HUES6 (cell line): ENCODE measurements at regions not wholly inside any gene's neighbourhood (a gene's known extent, or its start where the extent isn't known, plus 50 kb on each side); places are given as distances from the start of the nearest gene placed in this dataset.
A peak's percentile ranks its signal among the peaks of the same experiment; 100 is the strongest.

Source experiments
- H3K27ac ChIP-seq: 2 replicates; pipeline ENCODE4 v1.7.0; 2013; ENCODE audit warnings: low read depth, mild to moderate bottlenecking, low read length, inconsistent platforms
- H3K27me3 ChIP-seq: 2 replicates; pipeline ENCODE4 v1.6.1; 2013; ENCODE audit warnings: low read length; ENCODE audit not compliant: control insufficient read depth, insufficient read depth
- H3K36me3 ChIP-seq: 2 replicates; pipeline ENCODE4 v1.6.1; 2013; ENCODE audit warnings: low read length; ENCODE audit not compliant: control insufficient read depth, insufficient read depth
- H3K4me1 ChIP-seq: 2 replicates; pipeline ENCODE4 v1.6.1; 2013; ENCODE audit warnings: low read length; ENCODE audit not compliant: control insufficient read depth, insufficient read depth
- H3K4me3 ChIP-seq: 2 replicates; pipeline ENCODE4 v1.5.1; 2013; ENCODE audit warnings: low read depth, low read length
- H3K9ac ChIP-seq: one replicate; pipeline ENCODE4 v1.6.1; 2013; ENCODE audit warnings: mild to moderate bottlenecking, low read length
- H3K9me3 ChIP-seq: 2 replicates; pipeline ENCODE4 v1.6.1; 2013; ENCODE audit warnings: low read depth, low read length; ENCODE audit not compliant: control insufficient read depth, insufficient read depth

GRCh38 chr14:85150166-85150565, 379.8 kb upstream of the FLRT2 start:
- H3K27ac ChIP-seq = no peak overlapping the region
- peaks cover 6% of the 10 kb centered on the region; the same call in 1 of the 2 replicates for H3K9me3 ChIP-seq
- H3K4me1 ChIP-seq = no peaks in the 10 kb centered on the region
- H3K36me3 ChIP-seq = no peaks in the 10 kb centered on the region
- no peak overlapping the region for H3K4me3 ChIP-seq
- no peak overlapping the region for H3K9ac ChIP-seq
- H3K27me3 ChIP-seq = no peaks in the 10 kb centered on the region

- Histone ChIP-seq H3K36me3 (no peaks in the 10 kb centered on the region), H3K9ac (no peak overlapping the region), H3K4me1 (no peaks in the 10 kb centered on the region), H3K4me3 (no peak overlapping the region), H3K27ac (no peak overlapping the region), H3K9me3 (no peaks in the 10 kb centered on the region), H3K27me3 (no peaks in the 10 kb centered on the region)
These were observed 375.2 kb upstream of the FLRT2 start for GRCh38 chr14:85154714-85155113.

GRCh38 chr14:85156319-85156718, 373.6 kb upstream of the FLRT2 start:
- H3K9me3 ChIP-seq = no peaks in the 10 kb centered on the region
- H3K27me3 ChIP-seq = no peaks in the 10 kb centered on the region

GRCh38 chr14:85159726-85160125, 370.2 kb upstream of the FLRT2 start:
- Histone ChIP-seq H3K9me3 (0 out of 2 replicates have a peak, but pooled peaks cover 3% of the 10 kb centered on the region), H3K27me3 (no peaks in the 10 kb centered on the region), H3K27ac (no peak overlapping the region), H3K9ac (no peak overlapping the region), H3K36me3 (no peaks in the 10 kb centered on the region), H3K4me3 (no peak overlapping the region), H3K4me1 (no peaks in the 10 kb centered on the region)

More at GRCh38 chr14:85156319-85156718, 373.6 kb upstream of the FLRT2 start:
- no peak overlapping the region for H3K4me3 ChIP-seq
- H3K9ac ChIP-seq = no peak overlapping the region
- no peaks in the 10 kb centered on the region for H3K4me1 ChIP-seq
- H3K36me3 ChIP-seq = no peaks in the 10 kb centered on the region
- no peak overlapping the region for H3K27ac ChIP-seq

- no peaks in the 10 kb centered on the region for H3K36me3 ChIP-seq
- no peak overlapping the region for H3K9ac ChIP-seq
- no peak overlapping the region for H3K27ac ChIP-seq
- H3K4me3 ChIP-seq = no peak overlapping the region
- no peaks in the 10 kb centered on the region for H3K27me3 ChIP-seq
- 0 out of 2 replicates have a peak, but pooled peaks cover 3% of the 10 kb centered on the region for H3K9me3 ChIP-seq
- H3K4me1 ChIP-seq = no peaks in the 10 kb centered on the region
These were observed 364.9 kb upstream of the FLRT2 start for GRCh38 chr14:85165094-85165493.

GRCh38 chr14:85169381-85169780, 360.6 kb upstream of the FLRT2 start:
- no peaks in the 10 kb centered on the region for H3K36me3 ChIP-seq
- H3K9ac ChIP-seq = no peak overlapping the region
- H3K4me3 ChIP-seq = no peak overlapping the region
- no peaks in the 10 kb centered on the region for H3K4me1 ChIP-seq
- no peaks in the 10 kb centered on the region for H3K27me3 ChIP-seq
- no peak overlapping the region for H3K27ac ChIP-seq
- H3K9me3 ChIP-seq = no peaks in the 10 kb centered on the region

GRCh38 chr14:85172290-85172689, 357.7 kb upstream of the FLRT2 start:
- Histone ChIP-seq H3K27ac (no peak overlapping the region), H3K4me1 (peaks cover 3% of the 10 kb centered on the region; the same call in 1 of the 2 replicates), H3K4me3 (no peak overlapping the region), H3K36me3 (no peaks in the 10 kb centered on the region), H3K9me3 (no peaks in the 10 kb centered on the region), H3K9ac (no peak overlapping the region), H3K27me3 (no peaks in the 10 kb centered on the region)

GRCh38 chr14:85172889-85173477, 357.0 kb upstream of the FLRT2 start:
- Histone ChIP-seq H3K27me3 (no peaks in the 10 kb centered on the region), H3K36me3 (no peaks in the 10 kb centered on the region), H3K9ac (no peak overlapping the region), H3K4me3 (no peak overlapping the region), H3K4me1 (peaks cover 9% of the 10 kb centered on the region; the same call in 1 of the 2 replicates), H3K9me3 (no peaks in the 10 kb centered on the region), H3K27ac (no peak overlapping the region)

GRCh38 chr14:85175556-85175955, 354.4 kb upstream of the FLRT2 start:
- Histone ChIP-seq H3K36me3 (no peaks in the 10 kb centered on the region), H3K9ac (no peak overlapping the region), H3K4me1 (peaks cover 28% of the 10 kb centered on the region), H3K27ac (no peak overlapping the region), H3K27me3 (no peaks in the 10 kb centered on the region), H3K4me3 (no peak overlapping the region), H3K9me3 (no peaks in the 10 kb centered on the region)

- no peaks in the 10 kb centered on the region for H3K9me3 ChIP-seq
- H3K4me1 ChIP-seq = peaks cover 28% of the 10 kb centered on the region
- no peak overlapping the region for H3K4me3 ChIP-seq
- no peak overlapping the region for H3K9ac ChIP-seq
- H3K27ac ChIP-seq = peak overlapping the region; percentile 72
- no peaks in the 10 kb centered on the region for H3K36me3 ChIP-seq
- H3K27me3 ChIP-seq = no peaks in the 10 kb centered on the region
These were observed 351.1 kb upstream of the FLRT2 start for GRCh38 chr14:85178864-85179263.

- Histone ChIP-seq H3K9ac (no peak overlapping the region), H3K4me1 (peaks cover 28% of the 10 kb centered on the region), H3K9me3 (no peaks in the 10 kb centered on the region), H3K27ac (no peak overlapping the region), H3K36me3 (no peaks in the 10 kb centered on the region), H3K4me3 (no peak overlapping the region), H3K27me3 (no peaks in the 10 kb centered on the region)
These were observed 349.1 kb upstream of the FLRT2 start for GRCh38 chr14:85180876-85181275.
